ENCODE measurements at regions not wholly inside any gene's neighbourhood (a gene's known extent, or its start where the extent isn't known, plus 50 kb on each side); places are given as distances from the start of the nearest gene placed in this dataset.

GRCh38 chr3:157981819-157982218 lies 124.4 kb downstream of the SHOX2 start:
- Mint-ChIP-seq H3K4me3 (no peak overlapping the region), H3K27me3 (ENCODE audit: insufficient read depth, low read depth) (no peaks in the 10 kb centered on the region), H3K9me3 (no peaks in the 10 kb centered on the region), H3K4me1 (no peaks in the 10 kb centered on the region), H3K36me3 (no peaks in the 10 kb centered on the region), H3K27ac (no peak overlapping the region)
- H3K4me3 ChIP-seq: no peak overlapping the region
- no peaks in the 10 kb centered on the region for H3K27me3 ChIP-seq
- no peaks in the 10 kb centered on the region for H4K20me1 ChIP-seq (ENCODE audit: low read depth)
- H2AFZ ChIP-seq (replicated peaks): no peak overlapping the region
- no peaks in the 10 kb centered on the region for H3K9me3 ChIP-seq (ENCODE audit: low read depth)
- no peak for DNase-seq (ENCODE audit: low spot score)
- H3F3A ChIP-seq (ENCODE audit: low read depth): no peaks in the 10 kb centered on the region
- TF ChIP-seq CTCF (IDR thresholded peaks at IDR 0.05) (no peak), EZH2 (IDR thresholded peaks at IDR 0.05) (no peak), EZH2phosphoT487 (IDR thresholded peaks at IDR 0.05) (no peak)
- no peak overlapping the region for H3K9ac ChIP-seq
- no peak overlapping the region for H3K4me2 ChIP-seq
- no peaks in the 10 kb centered on the region for H3K4me1 ChIP-seq
- H3K27ac ChIP-seq: no peak overlapping the region
- no peaks in the 10 kb centered on the region for H3K79me2 ChIP-seq (ENCODE audit: low read depth)
- H3K36me3 ChIP-seq: no peaks in the 10 kb centered on the region

GRCh38 chr3:157979022-157979421 lies 127.2 kb downstream of the SHOX2 start:
- DNase-seq (ENCODE audit: low spot score): no peak
- H3K9me3 Mint-ChIP-seq: no peaks in the 10 kb centered on the region
- Histone ChIP-seq H4K20me1 (ENCODE audit: low read depth) (no peaks in the 10 kb centered on the region), H3K79me2 (ENCODE audit: low read depth) (no peaks in the 10 kb centered on the region), H3F3A (ENCODE audit: low read depth) (no peaks in the 10 kb centered on the region), H3K27me3 (no peaks in the 10 kb centered on the region), H3K4me3 (no peak overlapping the region), H3K36me3 (no peaks in the 10 kb centered on the region), H3K9me3 (ENCODE audit: low read depth) (no peaks in the 10 kb centered on the region), H2AFZ (replicated peaks) (no peak overlapping the region), H3K9ac (no peak overlapping the region), H3K4me2 (no peak overlapping the region), H3K27ac (no peak overlapping the region), H3K4me1 (no peaks in the 10 kb centered on the region)
- H3K27ac Mint-ChIP-seq: no peak overlapping the region
- H3K4me3 Mint-ChIP-seq: no peak overlapping the region
- no peak for TF ChIP-seq EZH2phosphoT487 (IDR thresholded peaks at IDR 0.05)
- TF ChIP-seq CTCF (IDR thresholded peaks at IDR 0.05): no peak
- TF ChIP-seq EZH2 (IDR thresholded peaks at IDR 0.05): no peak
- H3K27me3 Mint-ChIP-seq (ENCODE audit: insufficient read depth, low read depth): no peaks in the 10 kb centered on the region
- no peaks in the 10 kb centered on the region for H3K36me3 Mint-ChIP-seq
- no peaks in the 10 kb centered on the region for H3K4me1 Mint-ChIP-seq

GRCh38 chr3:157961665-157962064 lies 144.6 kb downstream of the SHOX2 start:
- peaks cover 8% of the 10 kb centered on the region for H3K4me1 Mint-ChIP-seq
- Histone ChIP-seq H3F3A (ENCODE audit: low read depth) (no peaks in the 10 kb centered on the region), H4K20me1 (ENCODE audit: low read depth) (no peaks in the 10 kb centered on the region), H3K4me2 (no peak overlapping the region), H2AFZ (replicated peaks) (no peak overlapping the region), H3K4me3 (no peak overlapping the region), H3K27me3 (no peaks in the 10 kb centered on the region), H3K9me3 (ENCODE audit: low read depth) (no peaks in the 10 kb centered on the region), H3K9ac (no peak overlapping the region), H3K27ac (no peak overlapping the region), H3K4me1 (no peaks in the 10 kb centered on the region), H3K79me2 (ENCODE audit: low read depth) (no peaks in the 10 kb centered on the region), H3K36me3 (no peaks in the 10 kb centered on the region)
- no peak for DNase-seq (ENCODE audit: low spot score)
- no peak overlapping the region for H3K27ac Mint-ChIP-seq
- no peaks in the 10 kb centered on the region for H3K27me3 Mint-ChIP-seq (ENCODE audit: insufficient read depth, low read depth)
- no peak overlapping the region for H3K4me3 Mint-ChIP-seq
- no peaks in the 10 kb centered on the region for H3K36me3 Mint-ChIP-seq
- no peaks in the 10 kb centered on the region for H3K9me3 Mint-ChIP-seq
- TF ChIP-seq EZH2phosphoT487 (IDR thresholded peaks at IDR 0.05): no peak
- TF ChIP-seq EZH2 (IDR thresholded peaks at IDR 0.05): no peak
- TF ChIP-seq CTCF (IDR thresholded peaks at IDR 0.05): no peak

GRCh38 chr3:157958457-157958856 lies 147.8 kb downstream of the SHOX2 start:
- no peak for DNase-seq (ENCODE audit: low spot score)
- Histone ChIP-seq H3K36me3 (no peaks in the 10 kb centered on the region), H3K79me2 (ENCODE audit: low read depth) (no peaks in the 10 kb centered on the region), H3K27ac (no peak overlapping the region), H3K27me3 (no peaks in the 10 kb centered on the region), H3K4me3 (no peak overlapping the region), H2AFZ (replicated peaks) (no peak overlapping the region), H3K4me1 (no peaks in the 10 kb centered on the region), H3F3A (ENCODE audit: low read depth) (no peaks in the 10 kb centered on the region), H4K20me1 (ENCODE audit: low read depth) (no peaks in the 10 kb centered on the region), H3K4me2 (no peak overlapping the region), H3K9me3 (ENCODE audit: low read depth) (no peaks in the 10 kb centered on the region), H3K9ac (no peak overlapping the region)
- Mint-ChIP-seq H3K9me3 (no peaks in the 10 kb centered on the region), H3K4me3 (no peak overlapping the region), H3K27me3 (ENCODE audit: insufficient read depth, low read depth) (no peaks in the 10 kb centered on the region), H3K27ac (no peak overlapping the region), H3K4me1 (peaks cover 8% of the 10 kb centered on the region), H3K36me3 (no peaks in the 10 kb centered on the region)
- no peak for TF ChIP-seq CTCF (IDR thresholded peaks at IDR 0.05)
- TF ChIP-seq EZH2phosphoT487 (IDR thresholded peaks at IDR 0.05): no peak
- TF ChIP-seq EZH2 (IDR thresholded peaks at IDR 0.05): no peak

All from neural progenitor cell (in vitro differentiated cells).